Bronchial epithelial cell (primary cell): ENCODE measurements at regions not wholly inside any gene's neighbourhood (a gene's known extent, or its start where the extent isn't known, plus 50 kb on each side); places are given as distances from the start of the nearest gene placed in this dataset.
A peak's percentile ranks its signal among the peaks of the same experiment; 100 is the strongest.

Experiments used
- DNase-seq: peaks from one replicate; pipeline ENCODE4 v3.0.0-alpha.2; 2010; ENCODE audit warnings: low read depth
- FAIRE-seq: peaks from 2 replicates; lab custom pipeline; 2011; peaks lifted over from hg19 to GRCh38; lab: Jason Lieb, UNC
- H3K27me3 ChIP-seq: 2 replicates; pipeline ENCODE4 v1.5.1; 2011; ENCODE audit warnings: low read length; ENCODE audit not compliant: control insufficient read depth, insufficient read depth
- H3K36me3 ChIP-seq: 2 replicates; pipeline ENCODE4 v1.5.1; 2011; ENCODE audit warnings: low read length; ENCODE audit not compliant: control insufficient read depth, insufficient read depth
- H3K4me3 ChIP-seq: 2 replicates; pipeline ENCODE4 v1.5.1; 2011; ENCODE audit warnings: mild to moderate bottlenecking, low read depth, low read length, control low read depth
- CTCF ChIP-seq: IDR thresholded peaks from 2 replicates; pipeline ENCODE4 v1.5.1; 2011; ENCODE audit warnings: mild to moderate bottlenecking, moderate library complexity, low read length, control low read depth, inconsistent platforms; ENCODE audit not compliant: insufficient read depth, severe bottlenecking

DNA sequence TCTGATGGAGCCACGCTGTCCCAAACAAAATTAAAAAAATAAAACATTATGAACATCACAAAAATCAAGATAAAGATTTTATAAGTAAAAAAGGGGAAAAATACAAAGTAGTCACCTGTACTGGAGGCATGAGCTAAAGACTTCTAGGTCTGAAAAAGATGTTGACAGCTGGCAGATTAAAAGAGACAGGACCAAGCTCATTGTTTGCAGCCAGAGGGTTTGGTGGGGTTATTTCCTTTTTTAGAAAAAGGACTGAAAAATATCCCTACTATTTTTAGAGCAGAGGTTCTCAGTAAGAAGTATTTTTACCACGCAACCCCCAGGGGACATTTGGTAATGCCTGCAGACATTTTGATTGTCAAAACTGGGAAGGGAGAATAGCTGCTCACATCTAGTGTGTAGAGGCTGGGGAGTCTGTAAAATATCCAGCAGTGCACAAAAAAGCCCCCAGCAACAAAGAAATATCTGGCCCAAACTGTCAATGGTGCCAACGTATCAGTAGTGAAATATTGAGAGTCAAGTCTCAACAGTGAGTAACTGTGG lies 353.4 kb downstream of the TLE1 start:
- no peak overlapping the region for H3K4me3 ChIP-seq
- H3K36me3 ChIP-seq, result no peaks in the 10 kb centered on the region
- DNase-seq, result no peak
- H3K27me3 ChIP-seq, result no peaks in the 10 kb centered on the region
- TF ChIP-seq CTCF, result no peak
- no peak for FAIRE-seq

DNA sequence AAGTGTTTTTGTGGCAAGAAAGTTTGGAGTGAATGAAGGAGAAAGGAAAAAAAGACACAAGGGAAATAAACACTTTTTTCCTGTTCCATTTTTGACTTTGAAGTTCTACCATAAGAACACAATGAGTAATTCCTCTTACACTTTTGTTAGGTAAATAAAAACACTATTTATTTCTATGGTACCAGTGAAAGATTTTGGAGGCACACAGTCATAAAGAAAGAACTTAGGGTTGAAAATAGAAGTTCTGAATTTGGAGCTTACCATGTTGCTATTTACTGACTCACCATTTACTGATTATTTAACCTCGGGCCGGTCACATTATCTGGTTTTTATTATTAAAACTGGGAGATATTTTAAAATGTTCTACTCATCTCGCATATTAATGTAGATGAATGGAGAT lies 367.8 kb downstream of the TLE1 start:
- no peaks in the 10 kb centered on the region for H3K36me3 ChIP-seq
- DNase-seq, result no peak
- no peak for FAIRE-seq
- no peak overlapping the region for H3K4me3 ChIP-seq
- TF ChIP-seq CTCF, result no peak
- no peaks in the 10 kb centered on the region for H3K27me3 ChIP-seq

GRCh38 chr9:81320909-81321482 lies 368.4 kb downstream of the TLE1 start:
- no peaks in the 10 kb centered on the region for H3K27me3 ChIP-seq
- DNase-seq, result no peak
- no peak for FAIRE-seq
- TF ChIP-seq CTCF, result no peak
- no peaks in the 10 kb centered on the region for H3K36me3 ChIP-seq
- H3K4me3 ChIP-seq, result no peak overlapping the region

DNA sequence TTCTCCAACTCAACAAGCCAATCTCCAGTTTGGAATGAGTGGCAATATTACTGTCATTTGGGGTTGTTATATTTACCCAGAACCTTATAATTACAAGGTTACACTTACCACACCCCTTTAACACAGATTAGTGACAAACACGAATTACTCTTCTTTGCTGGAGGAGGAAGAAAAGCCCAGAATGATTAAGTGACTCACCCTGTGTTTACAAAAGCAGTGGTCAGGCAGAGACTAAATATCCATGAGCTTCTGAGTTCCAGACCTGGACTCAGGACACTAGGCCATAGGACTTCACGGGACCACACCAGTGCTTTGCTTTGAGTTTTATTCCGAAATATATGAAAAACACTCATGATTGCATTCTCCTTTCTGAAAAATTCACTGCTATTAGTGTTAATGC lies 370.8 kb downstream of the TLE1 start:
- no peak for TF ChIP-seq CTCF
- no peaks in the 10 kb centered on the region for H3K27me3 ChIP-seq
- peak; percentile 62 for DNase-seq
- no peak for FAIRE-seq
- no peak overlapping the region for H3K4me3 ChIP-seq
- H3K36me3 ChIP-seq, result no peaks in the 10 kb centered on the region

- no peak for TF ChIP-seq CTCF
- Histone ChIP-seq H3K27me3 (no peaks in the 10 kb centered on the region), H3K36me3 (no peaks in the 10 kb centered on the region), H3K4me3 (no peak overlapping the region)
- DNase-seq, result no peak
- FAIRE-seq, result no peak
Observed at GRCh38 chr9:81317939-81318338, 371.4 kb downstream of the TLE1 start.

DNA sequence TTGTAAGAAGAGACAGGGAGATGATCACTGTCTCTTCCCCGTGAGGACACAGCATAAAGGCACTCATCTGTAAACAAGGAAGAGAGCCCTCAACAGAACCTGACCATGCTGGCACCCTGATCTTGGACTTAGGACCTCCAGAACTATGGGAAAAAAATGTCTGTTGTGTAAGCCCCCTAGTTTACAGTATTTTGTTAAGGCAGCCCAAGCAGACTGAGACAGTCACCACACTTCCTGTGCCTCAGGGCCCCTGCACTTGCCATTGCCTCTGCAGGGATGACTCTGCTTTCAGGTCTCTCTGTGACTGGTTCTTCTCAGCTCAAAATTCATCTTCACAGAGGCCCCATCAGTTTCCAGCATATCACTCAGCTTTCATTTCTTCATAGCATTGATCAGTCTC lies 372.1 kb downstream of the TLE1 start:
- Histone ChIP-seq H3K4me3 (no peak overlapping the region), H3K36me3 (no peaks in the 10 kb centered on the region), H3K27me3 (no peaks in the 10 kb centered on the region)
- TF ChIP-seq CTCF, result no peak
- DNase-seq (no peak), FAIRE-seq (no peak)
